ENCODE measurements at regions not wholly inside any gene's neighbourhood (a gene's known extent, or its start where the extent isn't known, plus 50 kb on each side); places are given as distances from the start of the nearest gene placed in this dataset.

DNA sequence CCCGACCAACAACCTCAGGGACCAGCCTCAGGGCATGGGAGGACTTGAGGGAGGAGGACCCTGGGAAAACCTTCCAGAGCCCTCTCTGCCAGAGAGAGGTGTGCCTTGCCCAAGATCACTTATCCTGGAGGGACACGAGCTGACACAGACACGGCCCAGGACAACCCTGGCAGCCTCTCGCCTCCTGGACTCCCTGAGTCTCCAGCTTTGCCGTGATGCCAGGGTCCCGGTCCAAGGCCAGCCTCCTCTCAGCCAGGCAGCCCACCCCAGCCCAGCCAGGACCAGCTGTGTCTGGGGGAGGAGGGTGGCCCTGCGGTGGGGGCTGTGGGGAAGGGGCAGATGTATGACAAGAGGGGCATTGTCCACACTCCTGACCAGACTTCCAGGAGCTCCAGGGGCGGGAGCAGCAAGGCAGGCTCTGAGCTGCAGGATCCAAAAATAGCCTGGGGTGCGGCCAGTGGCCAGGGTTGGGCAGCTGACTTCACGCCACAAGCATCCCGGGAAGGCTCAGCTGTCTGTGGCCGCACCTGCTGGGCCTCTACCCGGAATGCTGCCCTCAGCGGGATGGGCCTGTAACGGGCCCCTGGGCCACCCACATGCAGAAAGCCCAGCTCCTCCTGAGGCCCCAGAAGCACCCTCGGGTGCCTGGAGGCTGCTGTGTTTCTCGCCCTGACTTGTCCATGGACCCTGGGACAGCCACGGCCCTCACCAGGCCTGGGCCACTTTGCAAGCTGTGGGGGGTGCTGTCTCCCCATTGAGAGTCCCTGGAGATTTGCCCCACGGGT lies 65.5 kb upstream of the GPC1 start:
- DNase-seq (ENCODE audit: low read depth in 1 of 2, low spot score in 2 of 2): peak; percentile 90 to 98
- peaks cover 64% of the 10 kb centered on the region for H3K4me1 ChIP-seq (replicated peaks)
- no peaks in the 10 kb centered on the region for H3K9me3 ChIP-seq (replicated peaks)

DNA sequence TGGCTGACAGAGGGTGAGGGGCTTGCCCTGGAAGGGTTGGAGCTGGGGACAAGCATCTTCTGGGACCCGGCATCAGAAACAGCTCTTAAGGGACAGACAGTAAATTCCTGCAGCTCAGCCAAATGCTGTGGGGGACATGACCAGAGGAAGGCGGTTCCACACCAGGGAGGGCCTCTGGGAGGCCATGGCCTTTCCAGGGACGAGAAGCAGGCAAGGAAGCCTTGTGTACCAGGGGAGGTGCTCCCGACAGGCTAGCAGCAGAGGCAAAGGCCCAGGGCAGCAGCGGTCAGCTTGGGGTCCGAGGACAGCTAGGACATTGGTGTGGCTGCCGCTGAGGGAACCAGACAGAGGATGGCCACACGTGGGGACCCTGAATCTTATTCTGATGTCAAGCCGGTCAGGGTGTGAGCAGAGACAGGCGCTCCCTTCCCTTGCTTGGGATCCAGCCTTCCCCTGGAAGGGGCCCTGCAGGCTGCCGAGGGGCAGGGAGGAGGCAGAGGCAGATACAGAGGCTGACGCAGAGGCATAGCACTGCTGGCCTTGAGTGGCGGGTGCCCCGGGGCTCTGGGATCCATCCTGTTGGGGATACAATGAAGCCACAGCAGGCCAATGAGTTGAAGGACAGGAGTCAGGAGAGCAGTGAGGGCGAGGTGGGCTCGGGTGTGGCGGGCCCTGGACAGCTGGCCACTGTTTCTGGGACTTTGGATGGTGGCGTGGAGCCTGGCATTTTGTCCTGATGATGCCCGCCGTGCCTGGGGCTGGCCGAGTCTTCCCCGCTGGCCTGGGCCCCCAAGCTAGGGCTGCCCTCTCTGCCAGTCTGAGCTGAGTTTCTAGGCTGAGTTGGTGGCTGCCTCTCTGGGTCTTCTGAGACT lies 64.1 kb upstream of the GPC1 start:
- Histone ChIP-seq H3K9me3 (replicated peaks) (no peaks in the 10 kb centered on the region), H3K27ac (peak overlapping the region; percentile 93), H3K4me1 (replicated peaks) (peaks cover 69% of the 10 kb centered on the region), H3K4me3 (no peak overlapping the region), H3K36me3 (no peaks in the 10 kb centered on the region), H3K27me3 (replicated peaks) (no peaks in the 10 kb centered on the region)
- DNase-seq (ENCODE audit: low read depth in 1 of 2, low spot score in 2 of 2): no peak

More for the DNA sequence above, 65.5 kb upstream of the GPC1 start:
- Histone ChIP-seq H3K27me3 (replicated peaks) (no peaks in the 10 kb centered on the region), H3K36me3 (no peaks in the 10 kb centered on the region), H3K27ac (peak overlapping the region; percentile 90), H3K4me3 (no peak overlapping the region)

DNA sequence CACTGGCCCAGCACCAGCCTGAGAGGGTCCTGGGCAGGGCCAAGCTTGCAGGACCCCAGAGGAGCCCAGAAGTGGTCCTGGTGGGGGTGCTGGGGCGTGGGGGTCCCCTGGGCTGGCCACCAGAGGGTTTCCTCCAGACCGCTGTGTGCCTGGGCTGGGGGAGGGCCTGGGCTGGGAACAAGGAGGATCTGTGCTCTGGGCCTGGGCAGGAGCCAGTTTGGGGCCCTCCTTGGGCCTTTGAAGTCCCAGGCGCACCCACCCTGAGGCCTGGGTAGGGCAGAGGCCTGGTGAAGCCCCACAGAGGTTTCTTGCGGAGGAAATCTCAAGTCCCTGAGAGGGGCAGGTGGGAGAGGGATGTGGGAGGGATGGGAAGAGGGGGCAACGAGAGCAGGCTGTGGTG lies 63.4 kb upstream of the GPC1 start:
- Histone ChIP-seq H3K36me3 (no peaks in the 10 kb centered on the region), H3K27ac (peak overlapping the region; percentile 93), H3K27me3 (replicated peaks) (no peaks in the 10 kb centered on the region), H3K4me3 (no peak overlapping the region), H3K4me1 (replicated peaks) (peaks cover 74% of the 10 kb centered on the region), H3K9me3 (replicated peaks) (no peaks in the 10 kb centered on the region)
- DNase-seq (ENCODE audit: low read depth in 1 of 2, low spot score in 2 of 2): no peak

DNA sequence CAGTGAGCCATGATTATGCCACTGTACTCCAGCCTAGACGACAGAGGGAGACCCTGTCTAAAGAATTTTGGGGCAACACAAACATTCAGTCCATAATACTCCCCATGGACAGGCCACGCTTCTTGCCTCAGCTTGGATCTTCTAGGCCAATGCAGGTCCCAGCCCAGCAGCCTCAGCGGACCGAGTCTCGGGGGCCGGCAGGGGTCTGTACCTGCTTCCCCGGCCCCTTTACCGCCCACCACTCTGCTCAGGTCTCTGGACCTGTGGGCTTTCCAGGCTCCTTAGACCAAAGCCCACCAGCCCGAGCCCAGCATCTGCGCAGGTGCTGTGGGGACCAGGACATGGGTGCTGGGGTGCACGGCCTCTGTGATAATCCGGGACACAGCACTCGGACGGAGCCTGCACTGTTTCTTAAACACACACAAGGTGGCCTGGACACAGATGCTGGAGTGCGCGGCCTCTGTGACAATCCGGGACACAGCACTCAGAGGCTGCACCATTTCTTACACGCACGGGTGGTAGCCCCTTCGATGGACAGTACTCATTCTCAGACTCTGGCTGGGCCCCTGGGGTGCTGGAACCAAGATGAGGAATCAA lies 62.1 kb upstream of the GPC1 start:
- DNase-seq (ENCODE audit: low read depth in 1 of 2, low spot score in 2 of 2): no peak
- Histone ChIP-seq H3K4me3 (no peak overlapping the region), H3K27ac (peak overlapping the region; percentile 93), H3K9me3 (replicated peaks) (no peaks in the 10 kb centered on the region), H3K27me3 (replicated peaks) (no peaks in the 10 kb centered on the region), H3K4me1 (replicated peaks) (peaks cover 83% of the 10 kb centered on the region), H3K36me3 (no peaks in the 10 kb centered on the region)

DNA sequence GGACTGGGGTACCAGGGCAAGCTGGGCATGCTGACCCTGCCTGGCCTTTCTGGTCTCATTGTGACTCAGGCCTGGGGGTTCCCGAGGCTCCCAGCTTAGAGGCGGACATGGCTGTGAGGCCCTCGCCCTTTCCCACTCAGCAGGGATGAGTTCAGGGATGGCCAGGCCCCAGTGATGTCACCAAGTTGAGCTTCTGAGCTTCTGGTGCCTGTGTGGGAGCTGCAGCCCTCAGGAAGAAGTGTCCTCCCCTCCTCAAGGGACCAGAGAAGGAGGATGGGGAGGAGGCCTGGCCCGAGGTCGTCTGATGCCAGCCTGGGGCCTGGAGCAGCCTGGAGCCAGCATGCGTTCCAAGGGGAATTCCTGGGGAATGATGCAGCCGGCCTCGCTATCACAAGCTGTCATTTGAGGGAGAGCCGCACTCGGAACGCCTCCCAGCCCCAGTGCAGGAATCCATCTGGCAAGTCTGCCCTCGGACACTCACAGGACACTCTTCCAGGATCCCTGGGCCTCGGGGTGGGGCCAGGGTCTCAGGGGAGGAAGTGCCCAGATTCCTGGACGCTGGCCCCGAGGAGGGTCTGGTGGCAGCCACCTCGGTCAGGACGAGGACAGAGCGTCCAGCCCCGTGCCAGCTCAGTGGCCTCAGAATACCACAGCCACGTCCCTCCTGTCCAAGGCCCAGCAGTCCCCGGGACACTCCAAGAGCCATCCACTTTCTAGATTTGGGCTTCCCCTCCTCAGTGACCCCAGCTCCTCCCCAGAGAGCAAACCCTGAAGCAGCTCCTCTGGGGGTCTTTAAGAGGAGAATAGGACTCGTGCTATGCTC lies 61.2 kb upstream of the GPC1 start:
- Histone ChIP-seq H3K4me3 (no peak overlapping the region), H3K4me1 (replicated peaks) (peaks cover 75% of the 10 kb centered on the region), H3K9me3 (replicated peaks) (no peaks in the 10 kb centered on the region), H3K36me3 (no peaks in the 10 kb centered on the region), H3K27me3 (replicated peaks) (no peaks in the 10 kb centered on the region), H3K27ac (peak overlapping the region; percentile 93)
- DNase-seq (ENCODE audit: low read depth in 1 of 2, low spot score in 2 of 2): peak; percentile 96 to 97

DNA sequence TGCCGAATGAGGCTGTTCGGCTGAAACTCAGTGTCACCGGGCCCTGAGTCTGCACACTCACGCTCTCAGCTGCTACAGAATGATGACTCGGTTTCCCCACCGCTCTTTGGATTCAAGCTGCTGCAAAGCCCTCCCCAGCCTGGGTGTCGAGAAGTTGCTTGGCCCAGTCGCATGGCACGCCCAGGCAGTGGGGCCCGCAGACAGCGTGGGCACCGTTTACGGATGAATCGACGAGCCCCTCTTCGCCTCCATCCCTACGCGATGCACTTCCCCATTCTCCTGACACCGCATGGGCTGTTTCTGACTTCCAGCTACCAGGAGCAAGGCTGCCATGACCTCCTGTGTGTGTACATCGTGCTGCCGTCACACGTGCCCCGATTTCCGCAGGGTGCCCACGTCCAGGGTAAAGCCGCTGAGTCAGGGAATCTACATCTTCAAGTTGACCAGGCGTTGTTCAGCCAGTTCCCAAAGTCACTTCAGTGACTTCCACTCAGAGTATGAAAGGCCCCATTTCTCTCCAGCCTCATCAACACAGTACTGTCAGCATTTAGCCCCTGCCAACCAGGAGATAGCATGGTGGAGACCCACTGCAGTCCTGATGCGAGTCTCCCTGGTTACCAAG lies 60.3 kb upstream of the GPC1 start:
- DNase-seq (ENCODE audit: low read depth in 1 of 2, low spot score in 2 of 2): no peak
- H3K9me3 ChIP-seq (replicated peaks): no peaks in the 10 kb centered on the region
- H3K27me3 ChIP-seq (replicated peaks): no peaks in the 10 kb centered on the region
- H3K4me3 ChIP-seq: no peak overlapping the region
- H3K27ac ChIP-seq: peak overlapping the region; percentile 93
- H3K36me3 ChIP-seq: no peaks in the 10 kb centered on the region
- H3K4me1 ChIP-seq (replicated peaks): peaks cover 67% of the 10 kb centered on the region

DNA sequence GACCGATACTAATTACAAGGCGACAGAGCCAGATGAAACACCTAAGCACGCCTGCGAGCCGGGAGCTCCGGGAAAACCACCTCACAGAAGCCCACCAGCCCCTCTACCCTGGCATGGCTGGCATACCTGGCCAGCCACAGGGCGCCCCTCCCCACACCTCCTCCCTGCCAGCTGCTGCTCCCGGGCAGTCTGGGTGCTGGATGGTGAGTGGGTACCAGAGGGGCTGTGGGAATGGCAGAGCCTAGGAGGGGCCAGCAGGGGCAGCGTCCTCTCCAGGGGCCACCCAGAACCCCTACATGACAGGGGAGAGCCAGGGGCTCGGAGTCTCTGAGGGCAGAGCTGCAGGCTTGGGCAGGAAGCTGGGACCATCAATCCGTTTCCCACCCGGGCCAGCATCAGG lies 58.7 kb upstream of the GPC1 start:
- Histone ChIP-seq H3K36me3 (0 out of 2 replicates have a peak, but pooled peaks cover 4% of the 10 kb centered on the region), H3K4me3 (no peak overlapping the region), H3K27me3 (replicated peaks) (no peaks in the 10 kb centered on the region), H3K4me1 (replicated peaks) (peaks cover 51% of the 10 kb centered on the region), H3K9me3 (replicated peaks) (no peaks in the 10 kb centered on the region), H3K27ac (peak overlapping the region; percentile 23; the same call in 1 of the 2 replicates)
- DNase-seq (ENCODE audit: low read depth in 1 of 2, low spot score in 2 of 2): no peak

DNA sequence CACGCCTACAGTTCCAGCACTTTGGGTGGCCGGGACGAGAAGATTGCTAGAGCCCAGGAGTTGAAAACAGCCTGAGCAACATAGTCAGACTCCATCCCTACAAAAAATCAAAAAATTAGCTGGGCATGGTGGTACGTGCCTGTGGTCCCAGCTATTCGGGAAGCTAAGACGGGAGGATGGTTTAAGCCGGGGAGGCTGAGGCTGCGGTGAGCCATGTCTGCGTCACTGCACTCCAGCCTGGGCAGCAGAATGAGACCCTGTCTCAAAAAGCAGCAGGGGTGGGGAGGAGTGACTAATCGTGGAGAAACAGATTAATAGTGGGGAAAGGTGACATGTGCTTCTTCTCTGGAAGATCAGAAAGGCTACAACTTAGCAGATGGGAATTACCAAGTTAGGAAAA lies 58.1 kb upstream of the GPC1 start:
- DNase-seq (ENCODE audit: low read depth in 1 of 2, low spot score in 2 of 2): peak in 1 of 2 experiments; percentile 32
- H3K27ac ChIP-seq: peak overlapping the region; percentile 23; the same call in 1 of the 2 replicates

DNA sequence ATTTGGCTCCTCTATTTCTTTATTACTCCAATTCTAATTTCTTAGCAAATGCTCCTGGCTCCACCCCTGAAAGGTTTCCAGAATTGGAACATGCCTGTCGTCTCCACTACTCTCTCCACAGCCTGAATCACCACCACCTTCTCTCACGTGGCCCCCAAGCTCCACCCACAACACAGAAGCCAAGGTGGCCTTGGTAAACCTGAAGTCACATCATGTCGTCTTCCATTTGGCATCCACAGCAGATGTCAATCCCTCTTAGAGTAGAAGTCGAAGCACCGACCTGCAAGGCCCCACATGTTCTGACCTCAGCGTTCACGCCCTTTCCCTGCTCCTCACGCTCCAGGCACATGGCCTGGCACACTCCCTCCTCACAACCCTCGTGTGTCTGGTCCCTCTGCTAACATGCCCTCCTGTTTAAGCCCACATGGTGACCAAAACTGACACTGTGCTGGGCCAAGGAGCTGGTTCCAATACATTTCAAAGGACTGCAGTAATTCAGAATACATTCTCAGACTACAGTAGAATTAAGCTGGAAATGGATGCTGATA lies 56.3 kb upstream of the GPC1 start:
- Histone ChIP-seq H3K4me1 (replicated peaks) (peaks cover 27% of the 10 kb centered on the region), H3K36me3 (peaks cover 5% of the 10 kb centered on the region; the same call in 1 of the 2 replicates), H3K9me3 (replicated peaks) (no peaks in the 10 kb centered on the region), H3K27ac (no peak overlapping the region), H3K4me3 (no peak overlapping the region), H3K27me3 (replicated peaks) (no peaks in the 10 kb centered on the region)
- no peak for DNase-seq (ENCODE audit: low read depth in 1 of 2, low spot score in 2 of 2)

More for the DNA sequence above, 58.1 kb upstream of the GPC1 start:
- Histone ChIP-seq H3K4me1 (replicated peaks) (peaks cover 45% of the 10 kb centered on the region), H3K4me3 (no peak overlapping the region), H3K9me3 (replicated peaks) (no peaks in the 10 kb centered on the region), H3K27me3 (replicated peaks) (no peaks in the 10 kb centered on the region), H3K36me3 (0 out of 2 replicates have a peak, but pooled peaks cover 4% of the 10 kb centered on the region)

DNA sequence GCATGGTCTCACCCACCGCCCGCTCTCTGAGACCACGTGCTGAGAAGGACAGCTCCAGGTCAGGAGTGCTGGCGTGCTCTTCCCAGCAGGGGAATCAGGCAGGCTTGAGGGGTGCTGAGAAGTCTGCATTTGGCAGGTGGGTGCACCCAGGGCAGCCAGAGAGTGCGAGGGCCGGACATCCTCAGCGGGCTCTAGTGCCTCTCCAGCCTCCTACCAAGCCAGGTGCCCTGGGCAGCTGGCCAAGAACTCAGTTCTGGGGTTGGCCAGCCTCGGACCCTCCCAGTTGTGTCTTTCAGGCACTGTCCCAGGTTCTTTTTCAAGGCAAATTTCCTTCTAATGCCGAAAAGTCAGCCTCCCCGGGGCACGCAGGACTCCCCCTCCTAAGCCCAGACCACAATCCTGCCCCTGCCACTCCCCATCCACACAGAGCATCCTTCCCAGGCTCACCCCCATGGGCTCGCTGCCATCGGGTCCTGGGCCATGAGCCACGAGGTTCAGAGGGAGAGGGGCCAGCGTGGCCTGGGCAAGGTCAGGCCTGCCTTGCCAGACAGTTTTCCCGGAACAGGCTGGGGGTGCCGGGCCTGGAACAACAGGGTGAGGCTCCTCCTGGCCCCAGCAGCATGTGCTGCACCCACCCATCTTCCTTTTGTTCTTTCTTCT lies 52.2 kb upstream of the GPC1 start:
- DNase-seq (ENCODE audit: low read depth in 1 of 2, low spot score in 2 of 2): no peak
- Histone ChIP-seq H3K4me3 (no peak overlapping the region), H3K9me3 (replicated peaks) (no peaks in the 10 kb centered on the region), H3K36me3 (peaks cover 12% of the 10 kb centered on the region; the same call in 1 of the 2 replicates), H3K27me3 (replicated peaks) (no peaks in the 10 kb centered on the region), H3K27ac (no peak overlapping the region), H3K4me1 (replicated peaks) (peaks cover 19% of the 10 kb centered on the region)

DNA sequence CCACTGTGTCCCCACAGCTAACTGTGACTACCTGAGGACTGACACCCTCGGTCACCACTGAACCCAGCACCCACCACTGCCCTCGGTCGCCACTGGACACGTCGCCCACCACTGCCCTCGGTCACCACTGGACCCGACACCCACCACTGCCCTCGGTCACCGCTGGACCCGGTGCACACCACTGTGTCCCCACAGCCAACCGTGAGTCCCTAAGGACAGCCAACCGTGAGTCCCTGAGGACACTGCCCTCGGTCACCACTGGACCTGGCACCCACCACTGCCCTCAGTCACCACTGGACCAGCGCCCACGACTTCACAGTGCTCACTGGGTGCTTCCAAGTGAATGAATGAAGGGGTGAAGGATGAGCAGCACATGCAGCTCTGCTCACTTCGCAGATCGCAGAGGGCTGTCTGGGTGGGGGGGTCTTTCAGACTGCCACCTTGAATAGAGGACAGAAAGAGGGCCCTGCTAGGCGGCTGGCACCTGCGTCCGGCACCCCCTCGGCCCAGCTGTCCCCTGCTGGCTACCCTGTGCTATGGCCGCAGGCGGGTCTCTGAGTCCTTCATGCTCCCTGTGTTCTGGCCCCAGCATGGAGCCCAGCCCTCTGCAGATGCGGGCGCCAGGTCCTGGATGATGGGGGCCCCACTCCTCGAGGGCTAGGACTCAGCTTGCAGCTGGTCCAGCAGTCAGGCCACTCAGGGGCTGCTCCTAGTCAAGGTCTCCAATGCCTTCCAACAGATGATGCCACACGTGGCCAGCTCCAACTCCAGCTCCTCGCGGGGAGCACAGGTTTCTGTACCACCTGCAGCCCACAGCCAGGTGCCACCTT lies 51.4 kb upstream of the GPC1 start:
- Histone ChIP-seq H3K27ac (no peak overlapping the region), H3K9me3 (replicated peaks) (no peaks in the 10 kb centered on the region), H3K4me1 (replicated peaks) (peaks cover 22% of the 10 kb centered on the region), H3K36me3 (peaks cover 12% of the 10 kb centered on the region; the same call in 1 of the 2 replicates), H3K27me3 (replicated peaks) (no peaks in the 10 kb centered on the region), H3K4me3 (no peak overlapping the region)
- DNase-seq (ENCODE audit: low read depth in 1 of 2, low spot score in 2 of 2): no peak

Data from SJSA1 (cell line).